Neural cell (in vitro differentiated cells): ENCODE measurements at regions not wholly inside any gene's neighbourhood (a gene's known extent, or its start where the extent isn't known, plus 50 kb on each side); places are given as distances from the start of the nearest gene placed in this dataset.

Source experiments
- EZH2 ChIP-seq: fragments of 200-600, 300-800 bp; shearing (Covaris generic), sonication (generic); IDR thresholded peaks from 2 replicates; pipeline ENCODE4 v1.6.1; 2014; ENCODE audit warnings: antibody characterized with exemption, low read length, borderline replicate concordance, mild to moderate bottlenecking; ENCODE audit not compliant: insufficient read depth, poor library complexity, severe bottlenecking
- RAD21 ChIP-seq: fragments of 450-650 bp; conservative IDR thresholded peaks from 2 replicates; pipeline ENCODE4 v1.6.1; 2014; ENCODE audit warnings: antibody characterized with exemption, mild to moderate bottlenecking, moderate library complexity
- TF ChIP-seq, protein P1 (sequence below): fragments of 450-650 bp; IDR thresholded peaks from 2 replicates; pipeline ENCODE4 v1.5.1; 2014; ENCODE audit warnings: antibody characterized with exemption, mild to moderate bottlenecking, moderate library complexity; ENCODE audit not compliant: poor library complexity, severe bottlenecking

DNA sequence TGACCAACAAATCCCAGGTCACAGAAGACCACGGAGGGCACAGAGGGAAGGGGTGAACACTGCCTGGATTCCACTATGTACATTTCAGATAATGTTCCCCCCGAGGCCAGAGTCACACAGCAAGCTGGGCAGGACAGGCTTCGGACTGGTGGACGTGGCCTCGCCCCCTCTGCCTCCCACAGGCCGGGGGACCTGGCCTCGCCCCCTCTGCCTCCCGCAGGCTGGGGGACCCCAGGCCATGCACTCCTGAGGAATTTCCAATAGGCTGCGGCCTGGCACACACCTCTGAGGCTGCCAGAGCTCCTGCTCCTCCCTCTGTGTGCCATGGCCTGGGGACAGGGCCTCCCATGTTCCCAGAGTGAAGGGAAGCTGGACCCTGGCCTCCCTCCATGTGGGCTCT, 1352.8 kb downstream of the BRD1 start:
- TF ChIP-seq EZH2 (no peak), RAD21 (no peak)
- TF ChIP-seq, protein P1, sequence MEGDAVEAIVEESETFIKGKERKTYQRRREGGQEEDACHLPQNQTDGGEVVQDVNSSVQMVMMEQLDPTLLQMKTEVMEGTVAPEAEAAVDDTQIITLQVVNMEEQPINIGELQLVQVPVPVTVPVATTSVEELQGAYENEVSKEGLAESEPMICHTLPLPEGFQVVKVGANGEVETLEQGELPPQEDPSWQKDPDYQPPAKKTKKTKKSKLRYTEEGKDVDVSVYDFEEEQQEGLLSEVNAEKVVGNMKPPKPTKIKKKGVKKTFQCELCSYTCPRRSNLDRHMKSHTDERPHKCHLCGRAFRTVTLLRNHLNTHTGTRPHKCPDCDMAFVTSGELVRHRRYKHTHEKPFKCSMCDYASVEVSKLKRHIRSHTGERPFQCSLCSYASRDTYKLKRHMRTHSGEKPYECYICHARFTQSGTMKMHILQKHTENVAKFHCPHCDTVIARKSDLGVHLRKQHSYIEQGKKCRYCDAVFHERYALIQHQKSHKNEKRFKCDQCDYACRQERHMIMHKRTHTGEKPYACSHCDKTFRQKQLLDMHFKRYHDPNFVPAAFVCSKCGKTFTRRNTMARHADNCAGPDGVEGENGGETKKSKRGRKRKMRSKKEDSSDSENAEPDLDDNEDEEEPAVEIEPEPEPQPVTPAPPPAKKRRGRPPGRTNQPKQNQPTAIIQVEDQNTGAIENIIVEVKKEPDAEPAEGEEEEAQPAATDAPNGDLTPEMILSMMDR = no peak
